Suprapubic skin (tissue), 3 donors: ENCODE measurements at regions not wholly inside any gene's neighbourhood (a gene's known extent, or its start where the extent isn't known, plus 50 kb on each side); places are given as distances from the start of the nearest gene placed in this dataset.

Experiments used
- POLR2A ChIP-seq, 2 donors: fragments of 450-650 bp; IDR thresholded peaks; one replicate each; pipeline ENCODE4 v1.6.1; 2017; ENCODE audit warnings: antibody characterized with exemption in 2 of 2, mild to moderate bottlenecking in 2 of 2, moderate library complexity in 2 of 2
- TF ChIP-seq, protein P1 (sequence below), 2 donors: fragments of 200-600 bp in 1 of 2; fragments of 450-650 bp in 1 of 2; sonication (generic) in 1 of 2; IDR thresholded peaks; one replicate each; pipeline ENCODE4 v1.5.1; 2016 to 2019; ENCODE audit warnings: antibody characterized with exemption in 2 of 2, mild to moderate bottlenecking in 1 of 2, moderate library complexity in 1 of 2

DNA sequence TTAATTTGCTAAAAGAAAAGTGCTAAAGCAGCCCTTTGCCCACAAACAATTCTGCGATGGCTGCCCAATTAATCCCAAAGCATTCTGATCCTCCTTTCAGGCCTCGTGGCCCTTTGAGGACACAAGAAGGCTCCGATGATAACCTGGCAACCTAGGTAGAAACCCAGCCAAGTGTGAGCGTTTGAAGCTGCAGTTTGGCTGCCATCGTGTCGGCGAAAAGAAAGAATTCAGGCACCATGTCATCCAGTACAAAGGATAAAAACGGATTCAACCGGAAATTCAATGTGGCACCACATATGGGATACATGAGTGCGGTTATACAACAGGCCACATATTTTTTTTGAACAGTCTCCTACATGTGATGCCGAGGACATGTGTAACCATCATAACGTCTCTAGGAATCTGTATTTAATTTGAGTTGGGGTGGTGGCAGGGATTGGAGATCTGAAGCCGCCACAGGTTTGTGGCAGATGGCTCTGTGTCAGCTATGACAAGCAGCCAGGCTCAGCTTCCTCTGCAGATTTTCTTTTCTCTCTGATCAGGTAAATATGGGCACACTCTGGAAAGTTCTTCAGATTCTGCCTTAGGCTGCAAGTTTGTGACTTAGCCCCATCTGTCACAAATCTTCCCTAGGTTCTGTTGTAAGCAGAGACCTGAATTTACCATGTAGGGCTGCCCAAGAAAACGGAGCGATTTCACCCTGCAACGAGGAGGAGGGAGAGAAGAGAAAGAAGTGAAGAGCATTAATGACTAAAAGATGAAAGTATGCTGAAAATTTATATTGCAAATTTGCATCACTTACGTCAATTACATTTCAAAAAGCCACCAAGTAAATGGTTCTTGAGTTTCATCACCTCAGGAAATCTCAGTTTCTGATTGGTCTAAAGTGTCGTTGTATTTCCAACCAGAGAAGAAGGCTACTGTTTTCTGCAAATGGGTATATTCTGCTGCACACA, 573.2 kb downstream of the ZEB2 start:
- TF ChIP-seq, protein P1, sequence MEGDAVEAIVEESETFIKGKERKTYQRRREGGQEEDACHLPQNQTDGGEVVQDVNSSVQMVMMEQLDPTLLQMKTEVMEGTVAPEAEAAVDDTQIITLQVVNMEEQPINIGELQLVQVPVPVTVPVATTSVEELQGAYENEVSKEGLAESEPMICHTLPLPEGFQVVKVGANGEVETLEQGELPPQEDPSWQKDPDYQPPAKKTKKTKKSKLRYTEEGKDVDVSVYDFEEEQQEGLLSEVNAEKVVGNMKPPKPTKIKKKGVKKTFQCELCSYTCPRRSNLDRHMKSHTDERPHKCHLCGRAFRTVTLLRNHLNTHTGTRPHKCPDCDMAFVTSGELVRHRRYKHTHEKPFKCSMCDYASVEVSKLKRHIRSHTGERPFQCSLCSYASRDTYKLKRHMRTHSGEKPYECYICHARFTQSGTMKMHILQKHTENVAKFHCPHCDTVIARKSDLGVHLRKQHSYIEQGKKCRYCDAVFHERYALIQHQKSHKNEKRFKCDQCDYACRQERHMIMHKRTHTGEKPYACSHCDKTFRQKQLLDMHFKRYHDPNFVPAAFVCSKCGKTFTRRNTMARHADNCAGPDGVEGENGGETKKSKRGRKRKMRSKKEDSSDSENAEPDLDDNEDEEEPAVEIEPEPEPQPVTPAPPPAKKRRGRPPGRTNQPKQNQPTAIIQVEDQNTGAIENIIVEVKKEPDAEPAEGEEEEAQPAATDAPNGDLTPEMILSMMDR (IDR thresholded peaks at IDR 0.05), result no peak
- TF ChIP-seq POLR2A (IDR thresholded peaks at IDR 0.05), result no peak
